Activated CD4-positive, alpha-beta T cell treated with anti-CD3 and anti-CD28 coated beads, Interleukin-2, amount 50 U/mL, for 24 hours (primary cell): ENCODE measurements at regions not wholly inside any gene's neighbourhood (a gene's known extent, or its start where the extent isn't known, plus 50 kb on each side); places are given as distances from the start of the nearest gene placed in this dataset.

Experiments
- DNase-seq, 2 donors: peaks; one replicate each; pipeline ENCODE4 v3.0.0-alpha.2; 2020; ENCODE audit warnings: low read depth in 1 of 2, low spot score in 1 of 2

DNA sequence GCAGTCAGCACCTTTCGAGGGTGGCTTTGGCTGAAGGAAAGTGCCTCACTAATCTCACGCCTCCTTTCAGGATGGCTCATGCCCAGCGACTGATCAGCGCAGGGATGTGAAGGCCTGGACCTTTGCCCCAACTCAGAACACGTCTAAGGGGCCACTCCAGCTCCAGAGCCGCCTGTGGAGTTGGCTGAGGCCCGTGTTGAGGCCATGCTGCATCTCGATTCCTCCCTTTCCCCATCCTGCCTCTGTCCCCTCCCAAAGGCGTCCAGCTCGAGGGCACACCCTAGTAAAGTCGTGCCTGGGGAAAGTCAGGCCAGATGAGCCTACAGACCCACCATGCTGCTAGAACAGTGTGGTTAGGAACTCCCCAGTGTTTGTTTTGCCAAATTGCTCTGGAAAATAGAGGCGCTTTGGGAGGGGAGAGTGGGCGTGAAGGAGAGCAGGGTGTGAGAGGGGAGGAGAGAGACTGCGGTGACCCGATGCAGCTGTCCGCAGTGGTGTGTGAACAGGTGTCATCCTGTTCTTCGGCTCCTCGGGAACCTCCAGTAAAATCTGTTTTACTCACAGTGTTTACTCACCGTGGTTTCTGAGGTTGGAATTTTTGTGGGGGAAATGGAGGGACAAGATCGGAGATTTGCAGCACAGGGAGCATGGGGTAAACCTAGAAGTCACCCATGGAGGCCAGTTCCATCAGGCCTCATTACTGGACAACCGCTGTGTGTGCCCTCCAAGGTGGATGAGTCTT is 85.0 kb upstream of the PMEPA1 start:
- DNase-seq, result no peak

DNA sequence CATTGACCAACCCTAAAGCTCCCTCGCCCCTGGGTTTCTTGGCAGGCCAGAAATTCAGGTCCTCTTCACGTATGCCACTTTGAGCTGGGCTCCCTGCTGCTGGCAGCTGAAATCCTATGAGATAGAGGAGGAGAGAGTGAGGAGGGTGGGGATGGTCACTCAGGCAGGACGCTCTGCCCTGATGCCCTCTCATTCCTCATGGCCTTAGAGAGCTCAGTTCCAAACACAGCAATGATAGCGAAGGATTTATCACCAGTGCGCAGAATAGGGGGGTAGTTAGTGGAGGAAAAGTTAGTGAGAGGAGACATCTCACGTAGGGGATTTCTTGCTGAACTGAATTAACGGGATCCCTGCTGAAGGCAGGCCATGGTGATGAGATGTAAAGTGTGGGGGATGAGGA is 84.2 kb upstream of the PMEPA1 start:
- DNase-seq, result no peak

DNA sequence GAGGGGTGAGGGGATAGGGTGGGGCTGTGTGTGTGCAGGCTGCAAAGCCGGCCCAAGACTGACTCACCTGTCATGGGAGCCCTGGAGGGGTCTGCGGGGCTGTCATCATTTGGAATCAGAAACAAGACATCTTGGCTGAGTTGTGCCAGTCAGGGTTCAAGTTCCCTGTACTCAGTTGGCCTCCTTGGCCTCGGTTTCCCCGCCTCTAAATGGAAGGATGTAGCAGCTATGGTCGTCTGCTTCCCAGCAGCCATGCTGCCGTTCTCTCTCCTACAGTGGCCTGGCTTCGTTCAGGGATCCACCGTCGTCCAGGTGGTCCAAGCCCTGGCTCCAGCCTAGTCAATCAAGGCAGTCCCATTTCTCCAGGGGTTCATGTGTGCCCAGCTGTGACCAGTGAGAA is 83.6 kb upstream of the PMEPA1 start:
- no peak for DNase-seq

DNA sequence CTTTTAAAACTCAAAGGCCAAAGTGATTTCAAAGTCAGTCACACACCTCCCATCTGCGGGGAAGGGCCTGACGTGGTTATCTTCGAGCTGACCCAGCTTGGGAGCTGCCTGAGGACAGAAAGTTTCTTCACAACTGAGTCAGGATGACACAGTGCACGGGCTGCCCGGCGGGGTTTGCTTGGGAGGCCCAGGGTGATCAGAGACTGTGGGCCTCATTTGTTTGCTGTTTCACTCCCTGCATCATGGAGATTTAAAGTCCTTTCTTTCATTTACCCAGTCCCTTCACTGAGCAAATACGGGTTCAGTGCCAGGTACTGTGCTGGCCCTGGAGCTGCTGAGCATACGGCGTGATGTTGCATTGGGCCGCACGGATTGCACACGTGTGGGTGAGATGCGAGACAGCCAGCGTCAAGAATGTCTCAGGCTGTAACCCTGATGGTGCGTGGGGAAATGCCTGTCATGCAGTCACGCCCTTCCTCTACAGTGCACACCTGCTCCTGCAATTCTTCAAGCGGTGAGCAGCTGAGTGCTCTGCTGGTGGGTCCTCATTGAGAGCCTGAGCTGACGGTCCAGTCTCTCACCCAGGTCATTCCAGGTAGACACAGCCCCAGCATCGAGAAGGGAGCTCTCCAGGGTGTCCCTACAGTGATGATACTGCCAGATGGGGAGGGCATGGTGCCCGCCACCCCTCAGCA is 82.7 kb upstream of the PMEPA1 start:
- DNase-seq, result no peak

DNA sequence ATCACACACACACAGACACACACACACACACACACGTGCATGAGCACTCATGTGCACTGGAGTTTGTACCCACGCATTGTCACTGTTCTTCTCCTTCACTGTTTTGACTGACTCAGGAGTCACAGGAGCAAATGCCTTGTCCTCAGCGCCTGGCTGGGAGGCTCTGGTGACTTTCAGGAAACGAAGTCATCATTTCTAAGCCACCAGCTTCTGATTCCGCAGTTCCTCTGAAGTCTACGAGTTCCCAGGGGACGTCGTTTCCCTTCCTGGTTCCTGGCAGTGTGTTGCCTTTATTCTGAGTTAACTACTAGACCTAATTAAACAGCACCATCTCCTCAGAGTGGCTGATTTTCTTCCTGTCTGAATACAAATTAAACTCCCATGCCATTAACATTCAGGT is 82.2 kb upstream of the PMEPA1 start:
- no peak for DNase-seq

DNA sequence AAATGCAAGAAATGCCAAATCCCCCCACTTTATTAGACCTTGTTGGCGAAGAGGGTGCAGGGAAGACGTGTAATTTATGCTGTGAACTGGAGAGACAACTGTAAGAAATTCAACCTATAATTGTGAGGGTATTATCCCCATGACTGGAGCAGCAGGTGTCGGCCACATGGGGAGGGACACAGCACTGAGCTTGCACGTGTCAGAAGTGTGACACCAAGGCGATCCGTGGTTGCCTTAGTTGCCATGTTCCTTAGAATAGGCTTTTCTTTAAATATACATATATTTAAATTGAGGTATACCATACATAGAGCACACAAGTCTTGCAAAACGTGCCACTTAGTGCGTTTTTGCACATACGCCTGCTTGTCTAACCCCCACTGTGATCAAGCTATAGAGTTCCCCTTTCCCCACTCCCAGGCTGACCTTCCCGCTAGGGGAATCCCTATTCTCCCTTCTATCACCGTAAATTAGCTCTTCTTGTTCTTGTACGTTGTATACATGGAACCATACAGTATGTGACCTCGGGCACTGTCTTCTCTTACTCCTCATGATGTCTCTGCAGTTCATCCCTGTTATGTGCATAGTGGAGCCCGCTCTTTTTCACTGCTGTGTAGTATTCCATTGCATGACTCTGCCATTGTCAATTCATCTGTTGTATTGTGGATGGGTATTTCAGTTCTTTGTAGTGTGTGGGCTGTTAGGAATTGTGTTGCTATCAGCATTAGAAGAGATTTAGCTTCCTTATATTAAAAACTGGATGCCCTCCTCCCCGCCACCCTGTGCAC is 81.6 kb upstream of the PMEPA1 start:
- no peak for DNase-seq

DNA sequence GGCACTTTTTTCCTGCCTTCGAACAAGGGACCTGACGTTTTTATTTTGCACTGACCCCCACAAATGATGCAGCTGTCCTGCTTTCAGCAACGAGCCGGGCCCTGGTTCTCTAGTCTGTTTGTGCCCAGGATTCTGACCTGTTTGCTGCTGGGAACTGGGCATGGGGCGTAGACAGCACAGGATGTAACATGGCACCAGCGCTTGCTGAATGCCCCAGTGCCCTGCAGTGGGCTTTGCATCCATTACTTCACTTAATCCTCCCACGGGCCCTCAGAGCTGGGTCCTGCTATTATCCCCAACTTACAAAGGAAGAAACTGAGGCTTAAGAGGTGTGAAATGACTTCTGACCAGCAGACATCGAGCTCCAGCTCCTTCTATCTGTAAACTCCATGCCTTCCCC is 80.4 kb upstream of the PMEPA1 start:
- no peak for DNase-seq

DNA sequence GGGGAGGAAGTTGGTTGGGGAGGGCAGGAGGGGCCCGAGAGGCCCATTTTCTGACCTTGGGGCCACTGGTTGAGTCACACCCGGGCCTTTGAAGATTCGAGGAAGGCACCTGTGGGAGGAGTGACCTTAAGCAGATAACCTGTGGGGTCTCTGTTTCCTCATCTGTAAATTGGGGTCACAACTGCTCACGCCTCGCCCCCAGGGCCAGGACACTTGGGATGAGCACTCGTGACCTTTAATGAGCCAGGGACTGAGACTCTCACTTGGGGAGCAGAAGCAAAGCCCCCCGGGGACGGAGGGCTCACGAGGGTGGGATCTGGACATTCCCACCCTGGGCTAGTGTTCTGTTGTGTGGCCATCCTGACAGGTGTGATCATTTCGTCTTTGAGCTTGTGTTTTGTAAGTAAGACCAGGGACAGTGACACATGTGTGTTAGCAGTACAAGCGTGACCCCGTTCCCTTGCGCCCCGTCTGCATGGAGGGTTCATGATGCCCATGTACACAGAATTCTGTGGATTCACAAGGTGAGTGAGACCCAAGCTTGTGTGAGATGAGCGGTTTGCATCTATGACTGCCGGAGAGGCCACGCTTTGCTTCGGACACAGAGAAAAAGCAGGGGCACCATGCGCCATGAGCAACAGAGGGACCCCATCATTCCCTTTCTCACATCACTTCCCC is 79.3 kb upstream of the PMEPA1 start:
- DNase-seq, result no peak

DNA sequence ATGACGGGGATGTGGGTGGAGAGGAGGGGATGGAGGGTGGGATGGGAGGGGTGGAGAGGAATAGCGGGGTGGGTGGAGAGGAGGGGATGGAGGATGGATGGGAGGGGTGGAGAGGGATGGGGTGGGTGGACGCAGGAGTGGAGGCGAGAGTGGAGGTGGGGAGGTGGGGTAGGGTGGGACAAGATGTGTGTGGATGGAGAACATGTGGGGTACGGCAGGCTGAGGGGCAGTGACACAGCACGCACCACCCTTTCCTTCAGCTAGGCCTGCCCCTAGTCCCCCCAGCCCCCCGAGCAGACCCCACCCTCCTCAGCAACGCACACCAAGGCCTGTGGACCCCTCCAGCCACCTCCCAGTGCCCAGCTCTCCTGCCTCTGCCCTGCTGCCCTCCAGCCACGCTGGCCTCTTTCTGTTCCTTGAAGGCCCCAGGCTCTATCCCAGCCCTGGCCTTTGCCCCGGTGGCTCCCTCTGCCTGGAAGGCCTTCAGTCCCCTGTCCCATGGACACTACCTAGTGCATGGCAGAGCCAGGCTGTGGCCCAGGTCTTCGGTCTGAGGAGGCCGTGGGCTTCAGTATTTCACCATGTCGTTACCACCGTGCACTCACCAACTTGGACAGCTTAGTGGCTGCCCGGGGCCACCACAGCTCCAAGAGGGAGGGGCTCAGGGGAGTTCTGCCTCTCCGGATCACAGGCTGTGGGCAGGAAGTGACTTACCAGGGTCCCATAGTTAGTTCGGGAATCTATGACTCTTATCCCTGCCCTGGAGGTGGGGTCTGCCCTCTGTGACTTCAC is 78.4 kb upstream of the PMEPA1 start:
- DNase-seq, result no peak

DNA sequence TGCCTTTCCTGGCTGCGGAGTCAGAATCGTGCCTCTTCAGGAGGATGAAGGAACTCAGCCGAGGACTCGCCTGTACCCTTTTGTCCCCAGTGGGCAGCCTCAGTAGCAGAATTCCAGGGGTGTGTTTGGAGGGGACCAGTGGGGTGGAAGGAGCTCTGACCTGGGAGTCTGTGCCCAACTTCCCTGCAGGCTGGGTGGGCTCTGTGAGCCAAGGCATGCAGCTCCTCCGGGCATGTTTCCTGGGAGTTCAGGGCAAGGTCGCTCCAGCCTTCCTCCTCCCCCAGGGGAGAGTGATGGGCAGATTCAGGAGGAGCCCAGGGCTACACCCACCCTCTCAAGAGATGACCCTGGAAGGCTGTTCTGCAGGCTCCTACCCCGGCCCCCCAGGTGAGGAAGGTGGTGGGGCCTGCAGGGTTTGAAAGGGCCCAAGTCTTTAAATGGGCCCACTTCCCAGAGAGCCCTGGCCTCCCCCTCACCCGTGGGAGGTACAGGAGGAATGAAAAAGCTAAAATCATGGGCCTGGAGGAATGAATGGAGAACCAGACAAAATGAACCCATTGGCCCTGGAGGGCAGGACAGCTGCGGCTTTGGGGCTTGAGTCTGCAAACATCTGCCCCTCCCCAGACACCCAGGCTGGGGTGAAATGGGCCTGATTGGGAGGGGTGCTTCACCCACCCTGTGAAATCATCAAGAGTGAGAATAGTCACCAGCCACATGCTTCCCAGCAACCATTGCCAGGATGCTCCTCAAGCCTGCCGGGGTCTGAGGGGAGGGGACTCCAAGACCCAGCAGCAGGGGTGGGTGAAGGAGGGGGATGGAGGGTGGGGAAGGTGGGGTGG is 77.6 kb upstream of the PMEPA1 start:
- no peak for DNase-seq

DNA sequence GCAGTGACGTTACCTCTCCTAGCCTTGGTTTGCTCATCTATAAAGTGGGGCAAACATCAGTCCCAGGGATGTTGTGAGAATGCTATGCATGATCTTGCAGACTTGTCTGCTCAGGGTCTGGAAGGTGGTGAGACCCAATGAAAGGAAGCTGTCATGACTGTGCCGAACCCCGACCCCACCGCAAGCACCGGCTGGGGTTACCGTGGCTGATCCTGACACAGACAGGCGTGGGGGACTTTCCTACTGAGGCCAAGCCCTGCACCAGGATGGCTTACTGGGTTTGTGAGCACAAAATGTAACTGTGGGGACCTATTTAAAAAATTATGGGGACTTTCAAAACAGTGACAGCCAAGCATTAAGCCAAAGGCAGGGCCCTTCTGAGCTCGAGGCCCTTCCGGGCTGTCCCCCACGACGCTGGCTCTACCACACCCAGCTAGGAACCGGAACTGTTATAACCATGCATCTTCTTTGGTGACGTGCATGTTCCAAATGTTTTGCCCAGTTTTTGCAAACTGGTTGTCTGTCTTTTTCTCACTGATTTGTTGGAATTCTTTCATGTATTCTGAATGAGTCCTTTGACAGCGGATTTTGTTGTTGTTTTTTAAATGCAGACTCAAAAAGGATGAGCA is 76.6 kb upstream of the PMEPA1 start:
- DNase-seq, result no peak

DNA sequence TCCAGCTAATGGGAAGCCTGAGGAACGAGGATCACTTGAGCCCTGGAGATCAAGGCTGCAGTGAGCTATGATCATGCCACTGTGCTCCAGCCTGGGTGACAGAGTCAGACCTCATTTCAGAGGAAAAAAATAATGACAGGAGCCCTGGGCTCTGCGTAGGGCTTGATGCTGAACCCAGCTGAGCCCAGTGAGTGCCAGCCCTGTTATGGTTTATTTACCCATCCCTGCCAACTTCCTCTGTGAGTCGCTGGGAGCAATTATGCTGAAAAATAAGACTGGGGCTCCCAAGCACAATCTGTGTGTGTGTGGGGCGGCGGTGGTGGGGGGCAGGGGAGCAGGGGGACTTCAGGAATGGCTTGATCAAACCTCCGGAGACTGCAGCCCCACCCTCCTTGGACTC is 75.9 kb upstream of the PMEPA1 start:
- no peak for DNase-seq

DNA sequence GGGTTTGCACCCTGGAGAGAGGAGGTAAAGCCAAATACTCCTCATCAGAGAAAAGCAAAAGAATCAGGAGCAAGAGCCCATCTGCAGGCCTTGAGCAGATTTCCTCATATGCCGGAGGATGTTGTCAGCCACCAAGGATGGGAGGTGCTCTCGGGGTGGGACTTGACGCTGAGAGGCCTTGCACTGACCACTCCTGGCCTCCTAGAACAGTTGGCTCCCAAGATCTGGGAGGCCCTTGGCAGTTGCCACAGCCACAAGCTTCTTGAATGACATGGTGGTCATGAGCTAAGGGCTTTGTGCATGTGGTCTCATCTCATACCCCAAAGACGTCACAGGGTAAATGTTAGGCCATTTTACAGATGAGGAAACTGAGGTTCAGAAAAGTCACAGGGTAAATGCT is 75.2 kb upstream of the PMEPA1 start:
- no peak for DNase-seq

DNA sequence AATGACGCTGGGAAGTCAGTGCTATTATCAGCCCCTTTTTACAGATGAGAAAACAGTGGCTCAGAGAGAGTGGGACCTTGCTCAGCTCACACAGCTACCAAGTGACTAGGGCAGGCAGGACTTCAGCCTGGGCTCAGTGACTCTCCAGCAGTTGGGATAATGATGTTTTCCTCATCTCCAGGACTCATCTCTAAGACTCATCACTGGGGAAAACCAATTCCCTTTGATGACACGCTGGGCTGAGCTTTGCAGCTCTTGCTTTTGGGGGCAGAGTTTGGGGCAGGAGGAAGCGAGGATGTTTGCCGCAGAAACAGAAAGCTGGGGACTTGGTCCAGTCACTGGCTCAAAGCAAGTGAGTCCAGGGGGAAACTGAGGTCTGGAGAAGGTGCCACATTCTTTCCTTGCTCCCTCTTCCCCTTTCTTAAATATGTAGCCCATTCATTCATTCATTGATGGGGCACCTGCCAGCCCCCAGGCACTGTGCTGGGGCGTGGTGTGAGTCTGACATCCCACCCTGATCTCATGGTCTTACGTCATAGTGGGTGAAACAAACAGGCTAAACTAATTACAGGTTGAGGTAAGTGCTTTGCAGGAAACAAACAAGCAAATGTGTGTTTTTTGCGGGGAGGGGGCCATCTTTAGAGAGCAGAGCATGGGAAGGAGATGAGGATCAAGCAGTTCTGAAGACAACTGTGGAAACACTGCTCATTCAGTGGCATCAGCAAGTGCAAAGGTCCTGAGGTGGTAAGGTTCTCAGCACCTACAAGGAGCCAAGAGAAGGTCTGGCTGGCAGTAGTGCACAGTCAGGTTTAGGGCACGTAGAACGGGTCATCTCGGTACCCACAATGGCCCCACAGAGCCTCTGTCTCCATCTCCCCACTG is 74.4 kb upstream of the PMEPA1 start:
- no peak for DNase-seq

DNA sequence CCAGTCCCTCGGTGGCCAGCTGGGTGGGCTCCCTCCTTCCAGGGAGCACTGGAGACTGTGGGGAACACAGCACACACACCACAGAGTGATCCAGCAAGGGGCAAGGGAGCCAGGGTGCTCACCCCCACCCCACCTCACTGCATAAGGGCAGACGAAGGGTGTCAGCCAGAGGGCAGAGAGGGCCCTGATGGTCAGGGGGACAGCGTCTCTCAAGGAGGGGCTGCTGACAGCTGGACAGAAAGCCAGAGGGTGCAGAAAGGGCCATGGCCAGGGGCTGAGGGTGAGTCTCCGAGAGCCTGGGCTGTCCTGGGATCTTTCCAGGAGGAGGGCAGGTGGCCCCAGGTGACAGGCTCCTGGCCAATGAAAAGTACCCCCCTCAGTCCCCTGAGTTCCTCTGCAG is 73.4 kb upstream of the PMEPA1 start:
- no peak for DNase-seq

DNA sequence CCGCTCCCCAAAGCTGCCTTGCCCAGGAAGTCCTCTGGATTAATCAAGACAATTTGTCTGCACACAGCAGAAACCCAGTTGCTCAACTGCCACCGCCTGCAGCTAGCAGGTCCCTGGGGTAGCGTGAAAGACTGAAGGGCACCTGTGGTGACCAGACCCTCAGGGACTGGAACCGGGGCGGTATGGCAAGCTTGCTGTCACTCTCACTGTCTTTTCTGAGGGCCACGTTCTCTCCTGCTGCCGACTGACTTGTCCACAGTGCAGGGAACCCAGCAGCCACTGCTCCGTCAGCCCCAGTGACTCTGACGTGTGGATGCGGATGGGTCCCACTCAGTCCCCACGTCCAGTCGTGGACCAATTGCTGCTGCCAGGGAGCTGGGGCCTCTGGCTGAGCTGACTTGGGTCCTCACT is 72.8 kb upstream of the PMEPA1 start:
- DNase-seq, result no peak

DNA sequence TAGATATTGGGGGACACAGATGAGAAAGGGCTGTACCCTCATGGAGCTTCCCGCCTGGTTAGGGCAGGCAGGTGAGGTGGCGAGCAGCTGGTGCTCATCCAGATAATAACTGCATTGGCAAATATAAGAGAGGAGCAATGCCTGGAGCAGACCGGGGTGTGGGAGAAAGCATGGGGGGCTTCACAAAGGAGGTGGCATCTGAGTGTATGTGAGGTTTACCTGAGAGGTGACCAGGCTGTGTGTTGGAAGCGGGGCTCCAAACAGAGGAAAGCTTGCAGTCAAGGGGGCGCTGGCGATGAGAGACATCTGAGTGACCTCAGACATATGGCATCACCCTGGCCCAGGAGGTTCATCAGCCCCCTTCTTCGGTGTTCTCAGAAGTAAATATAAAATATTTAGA is 72.1 kb upstream of the PMEPA1 start:
- DNase-seq, result no peak

DNA sequence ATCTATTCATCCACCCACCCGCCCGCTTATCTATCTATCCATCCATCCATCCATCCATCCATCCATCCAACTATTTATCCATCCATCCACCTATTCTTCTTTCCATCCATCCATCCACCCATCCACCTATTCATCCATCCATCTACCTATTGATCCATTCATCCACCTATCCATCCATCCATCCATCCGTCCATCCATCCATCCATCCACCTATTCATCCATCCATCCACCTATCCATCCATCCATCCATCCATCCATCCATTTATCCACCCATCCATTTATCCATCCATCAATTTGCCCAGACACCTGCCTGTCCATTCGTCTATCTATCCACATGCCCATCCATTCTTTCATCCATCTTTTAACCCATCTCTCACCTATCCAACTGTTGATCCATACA is 71.1 kb upstream of the PMEPA1 start:
- no peak for DNase-seq

DNA sequence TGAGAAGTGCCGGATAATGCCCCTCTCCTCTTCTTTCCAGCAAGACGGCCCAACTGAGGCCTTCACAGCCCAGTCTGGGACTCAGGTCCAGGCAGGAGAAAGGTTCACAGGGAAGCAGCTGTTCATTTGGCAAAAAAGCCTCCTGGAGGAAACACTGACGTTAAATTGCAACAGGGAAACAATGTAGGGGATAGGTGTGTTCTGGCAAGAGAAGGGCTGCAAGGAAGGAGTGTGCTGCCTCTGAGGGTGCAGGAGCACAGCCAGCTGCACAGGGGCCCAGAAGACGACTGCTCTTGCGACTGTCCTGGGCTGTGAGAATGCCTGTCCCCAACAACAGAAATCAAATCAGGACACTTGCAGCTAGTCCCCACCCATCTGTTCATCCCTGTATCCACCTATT is 70.6 kb upstream of the PMEPA1 start:
- DNase-seq, result no peak
